PC-3 (cell line): ENCODE measurements at regions not wholly inside any gene's neighbourhood (a gene's known extent, or its start where the extent isn't known, plus 50 kb on each side); places are given as distances from the start of the nearest gene placed in this dataset.

Experiments
- EZH2 ChIP-seq: fragments of 300-600 bp; sonication (generic); IDR thresholded peaks from one replicate; pipeline ENCODE4 v1.6.1; 2017; ENCODE audit warnings: antibody characterized with exemption, mild to moderate bottlenecking, low read length; ENCODE audit not compliant: unreplicated experiment
- EZH2phosphoT487 ChIP-seq: fragments of 300-600 bp; sonication (generic); IDR thresholded peaks from 2 replicates; pipeline ENCODE4 v1.6.1; 2018; ENCODE audit warnings: mild to moderate bottlenecking, antibody characterized with exemption, low read length, borderline replicate concordance
- TF ChIP-seq, protein P1 (sequence below): fragments of 300-600 bp; sonication (generic); conservative IDR thresholded peaks from 2 replicates; pipeline ENCODE4 v1.5.1; 2017; ENCODE audit warnings: antibody characterized with exemption, low read depth, mild to moderate bottlenecking, low read length

DNA sequence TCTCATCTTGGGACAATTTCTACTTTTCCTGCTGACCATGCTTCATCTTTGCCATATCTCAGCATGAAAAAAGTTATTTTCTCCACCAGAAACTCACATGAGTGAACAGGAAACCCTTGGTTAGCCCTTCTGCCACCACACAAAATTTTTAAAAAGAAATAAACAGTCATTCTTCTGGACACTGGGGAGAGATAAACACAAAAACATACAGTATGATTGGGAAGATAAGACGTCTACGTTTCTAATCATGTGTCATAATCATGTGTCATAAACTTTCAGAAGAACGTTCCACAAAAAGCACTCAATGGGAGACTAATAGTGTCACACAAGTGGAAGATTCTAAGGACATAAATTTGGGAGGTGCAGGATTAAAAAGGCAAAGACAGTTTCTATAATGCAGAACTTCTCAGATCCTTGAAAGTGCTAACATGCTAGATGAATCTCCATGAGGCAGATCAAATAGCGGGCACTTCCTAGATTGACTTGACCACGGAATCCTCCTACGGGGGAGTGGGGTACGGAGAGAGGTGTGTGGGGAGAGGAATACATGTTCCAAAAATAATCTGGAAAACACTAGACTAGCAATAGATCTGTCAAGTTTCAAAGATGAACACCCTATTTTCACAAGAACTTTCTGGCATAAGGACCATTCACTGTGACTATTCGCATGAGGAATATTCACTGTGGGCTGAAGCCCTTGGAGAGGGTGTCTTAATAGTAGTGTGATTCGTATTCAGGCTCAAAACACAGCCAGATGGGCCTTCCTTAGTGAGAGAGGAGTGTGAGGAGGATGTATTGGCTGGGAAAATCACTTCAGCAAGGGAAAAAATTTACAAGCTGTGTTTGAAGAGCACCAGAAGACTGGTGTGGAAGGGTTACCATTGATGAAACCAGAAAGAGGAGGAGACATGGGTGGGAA, 206.7 kb downstream of the SETD4 start:
- TF ChIP-seq, protein P1, sequence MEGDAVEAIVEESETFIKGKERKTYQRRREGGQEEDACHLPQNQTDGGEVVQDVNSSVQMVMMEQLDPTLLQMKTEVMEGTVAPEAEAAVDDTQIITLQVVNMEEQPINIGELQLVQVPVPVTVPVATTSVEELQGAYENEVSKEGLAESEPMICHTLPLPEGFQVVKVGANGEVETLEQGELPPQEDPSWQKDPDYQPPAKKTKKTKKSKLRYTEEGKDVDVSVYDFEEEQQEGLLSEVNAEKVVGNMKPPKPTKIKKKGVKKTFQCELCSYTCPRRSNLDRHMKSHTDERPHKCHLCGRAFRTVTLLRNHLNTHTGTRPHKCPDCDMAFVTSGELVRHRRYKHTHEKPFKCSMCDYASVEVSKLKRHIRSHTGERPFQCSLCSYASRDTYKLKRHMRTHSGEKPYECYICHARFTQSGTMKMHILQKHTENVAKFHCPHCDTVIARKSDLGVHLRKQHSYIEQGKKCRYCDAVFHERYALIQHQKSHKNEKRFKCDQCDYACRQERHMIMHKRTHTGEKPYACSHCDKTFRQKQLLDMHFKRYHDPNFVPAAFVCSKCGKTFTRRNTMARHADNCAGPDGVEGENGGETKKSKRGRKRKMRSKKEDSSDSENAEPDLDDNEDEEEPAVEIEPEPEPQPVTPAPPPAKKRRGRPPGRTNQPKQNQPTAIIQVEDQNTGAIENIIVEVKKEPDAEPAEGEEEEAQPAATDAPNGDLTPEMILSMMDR = no peak
- TF ChIP-seq EZH2 = no peak
- TF ChIP-seq EZH2phosphoT487 = no peak
